ENCODE measurements at regions not wholly inside any gene's neighbourhood (a gene's known extent, or its start where the extent isn't known, plus 50 kb on each side); places are given as distances from the start of the nearest gene placed in this dataset.

GRCh38 chr3:94862703-94863102, 799.8 kb downstream of the NSUN3 start:
- CTCF ChIA-PET (ENCODE audit: low intra/inter-chr PET ratio) = no interaction called here

More at GRCh38 chr3:94862703-94863102, 799.8 kb downstream of the NSUN3 start:
- no TSS peak for BruUV-seq (replicated peaks)
- WGBS (ENCODE audit: insufficient coverage, low coverage, missing lambda C conversion rate) = 0% methylated on average over 3 of the region's 3 CpGs
- no peak for FAIRE-seq
- no peak for ATAC-seq
- no peaks in the 10 kb centered on the region for H3K9me3 ChIP-seq (replicated peaks; ENCODE audit: control insufficient read depth, insufficient read depth, low read depth, low read length)
- in situ Hi-C loops (cut with MboI) (no loop called here), intact Hi-C loops (cut with micrococcal nuclease) (no loop called here)
- H3K27me3 ChIP-seq (ENCODE audit: control insufficient read depth in 2 of 2, insufficient read depth in 2 of 2, low read length in 2 of 2) = no peaks in the 10 kb centered on the region
- H3K27ac ChIP-seq (ENCODE audit: extremely low read depth, low read depth, low read length) = no peak overlapping the region
- no peak overlapping the region for H3K4me2 ChIP-seq (ENCODE audit: insufficient read depth, low read length)
- H3K9me1 ChIP-seq (ENCODE audit: control insufficient read depth, insufficient read depth, low read length) = no peaks in the 10 kb centered on the region
- H3K36me3 ChIP-seq (ENCODE audit: control insufficient read depth, insufficient read depth, low read length) = no peaks in the 10 kb centered on the region
- TF ChIP-seq MCM7 (IDR thresholded peaks at IDR 0.05) = no peak
- peak in 1 of 3 experiments; percentile 25; a peak in 2 of 6 replicates for TF ChIP-seq CTCF (IDR thresholded peaks at IDR 0.05 in 2 of 3, conservative IDR thresholded peaks at IDR 0.05 in 1 of 3; ENCODE audit: insufficient read depth in 2 of 3, low read depth in 1 of 3, low read length in 3 of 3)
- TF ChIP-seq RAD21 (CRISPR knock-in tag; conservative IDR thresholded peaks at IDR 0.05 in 1 of 2, IDR thresholded peaks at IDR 0.05 in 1 of 2) = peak in 1 of 2 experiments; percentile 36; a peak in 1 of 4 replicates
- no peak for TF ChIP-seq EZH2 (IDR thresholded peaks at IDR 0.05; ENCODE audit: borderline replicate concordance, low read depth, low read length)
- H3K4me3 ChIP-seq = no peak overlapping the region
- POLR2A ChIA-PET = interaction anchor here (0.6 kb wide), 1 partner anchor 70 kb away, joined by 4 read pairs; no protein-coding TSS in a partner anchor
- DNase-seq (ENCODE audit: extremely low read depth in 1 of 4, low spot score in 3 of 4) = peak in 2 of 4 experiments; percentile 2 to 3
- H3K4me1 ChIP-seq (replicated peaks in 1 of 2; ENCODE audit: control insufficient read depth in 2 of 2, insufficient read depth in 2 of 2, low read length in 2 of 2) = no peaks in the 10 kb centered on the region
- no peaks in the 10 kb centered on the region for H4K20me1 ChIP-seq (replicated peaks; ENCODE audit: control insufficient read depth, insufficient read depth, low read length)
- H3K79me2 ChIP-seq (ENCODE audit: control insufficient read depth, insufficient read depth, low read length) = no peaks in the 10 kb centered on the region
- H3K9ac ChIP-seq (ENCODE audit: insufficient read depth in 1 of 2, low read depth in 2 of 2, low read length in 2 of 2) = no peak overlapping the region
- H2AFZ ChIP-seq (ENCODE audit: low read depth, low read length) = no peak overlapping the region

All from K562 (cell line).